ENCODE measurements at regions not wholly inside any gene's neighbourhood (a gene's known extent, or its start where the extent isn't known, plus 50 kb on each side); places are given as distances from the start of the nearest gene placed in this dataset.

- TF ChIP-seq CTCF (IDR thresholded peaks at IDR 0.05; ENCODE audit: borderline replicate concordance, extremely low read depth, low read length, poor library complexity, severe bottlenecking) (no peak), EZH2 (IDR thresholded peaks at IDR 0.05; ENCODE audit: borderline replicate concordance, low read depth, low read length, severe bottlenecking) (no peak)
- no peaks in the 10 kb centered on the region for H3K36me3 ChIP-seq (ENCODE audit: insufficient read depth, low read length)
- no peak overlapping the region for H3K4me3 ChIP-seq (ENCODE audit: low read depth in 1 of 2, low read length in 2 of 2)
- ATAC-seq (ENCODE audit: insufficient read depth, low read depth) (no peak), DNase-seq (no peak)
- no peaks in the 10 kb centered on the region for H3K79me2 ChIP-seq (ENCODE audit: insufficient read depth, low read length)
- H3K27me3 ChIP-seq (ENCODE audit: insufficient read depth, low read length, poor library complexity), result no peaks in the 10 kb centered on the region
- no peaks in the 10 kb centered on the region for H4K20me1 ChIP-seq (ENCODE audit: insufficient read depth, low read length)
- no peak overlapping the region for H3K9ac ChIP-seq (ENCODE audit: low read depth, low read length)
- no peaks in the 10 kb centered on the region for H3K9me3 ChIP-seq (ENCODE audit: insufficient read depth, low read length, severe bottlenecking)
- no peak overlapping the region for H3K27ac ChIP-seq (ENCODE audit: low read length)
- no peak overlapping the region for H2AFZ ChIP-seq (ENCODE audit: low read depth, low read length)
- no peaks in the 10 kb centered on the region for H3K4me1 ChIP-seq (ENCODE audit: insufficient read depth, low read length)
- no peak overlapping the region for H3K4me2 ChIP-seq (ENCODE audit: insufficient read depth, low read length)
Measured at GRCh38 chr15:81619002-81619401, 245.0 kb upstream of the TMC3 start.

- Histone ChIP-seq H3K9me3 (ENCODE audit: insufficient read depth, low read length, severe bottlenecking) (no peaks in the 10 kb centered on the region), H3K36me3 (ENCODE audit: insufficient read depth, low read length) (no peaks in the 10 kb centered on the region), H2AFZ (ENCODE audit: low read depth, low read length) (no peak overlapping the region), H3K9ac (ENCODE audit: low read depth, low read length) (no peak overlapping the region), H3K27ac (ENCODE audit: low read length) (no peak overlapping the region), H3K79me2 (ENCODE audit: insufficient read depth, low read length) (no peaks in the 10 kb centered on the region), H4K20me1 (ENCODE audit: insufficient read depth, low read length) (no peaks in the 10 kb centered on the region), H3K27me3 (ENCODE audit: insufficient read depth, low read length, poor library complexity) (no peaks in the 10 kb centered on the region), H3K4me3 (ENCODE audit: low read depth in 1 of 2, low read length in 2 of 2) (no peak overlapping the region), H3K4me1 (ENCODE audit: insufficient read depth, low read length) (no peaks in the 10 kb centered on the region), H3K4me2 (ENCODE audit: insufficient read depth, low read length) (no peak overlapping the region)
- TF ChIP-seq EZH2 (IDR thresholded peaks at IDR 0.05; ENCODE audit: borderline replicate concordance, low read depth, low read length, severe bottlenecking) (no peak), CTCF (IDR thresholded peaks at IDR 0.05; ENCODE audit: borderline replicate concordance, extremely low read depth, low read length, poor library complexity, severe bottlenecking) (no peak)
- DNase-seq (no peak), ATAC-seq (ENCODE audit: insufficient read depth, low read depth) (no peak)
Measured at GRCh38 chr15:81612631-81613030, 238.6 kb upstream of the TMC3 start.

- DNase-seq (no peak), ATAC-seq (ENCODE audit: insufficient read depth, low read depth) (no peak)
- Histone ChIP-seq H3K9ac (ENCODE audit: low read depth, low read length) (no peak overlapping the region), H2AFZ (ENCODE audit: low read depth, low read length) (no peak overlapping the region), H3K4me1 (ENCODE audit: insufficient read depth, low read length) (no peaks in the 10 kb centered on the region), H3K27me3 (ENCODE audit: insufficient read depth, low read length, poor library complexity) (no peaks in the 10 kb centered on the region), H3K4me3 (ENCODE audit: low read depth in 1 of 2, low read length in 2 of 2) (no peak overlapping the region), H3K36me3 (ENCODE audit: insufficient read depth, low read length) (no peaks in the 10 kb centered on the region), H3K4me2 (ENCODE audit: insufficient read depth, low read length) (no peak overlapping the region), H3K79me2 (ENCODE audit: insufficient read depth, low read length) (no peaks in the 10 kb centered on the region), H3K27ac (ENCODE audit: low read length) (no peak overlapping the region), H3K9me3 (ENCODE audit: insufficient read depth, low read length, severe bottlenecking) (no peaks in the 10 kb centered on the region), H4K20me1 (ENCODE audit: insufficient read depth, low read length) (no peaks in the 10 kb centered on the region)
- TF ChIP-seq CTCF (IDR thresholded peaks at IDR 0.05; ENCODE audit: borderline replicate concordance, extremely low read depth, low read length, poor library complexity, severe bottlenecking) (no peak), EZH2 (IDR thresholded peaks at IDR 0.05; ENCODE audit: borderline replicate concordance, low read depth, low read length, severe bottlenecking) (no peak)
Measured at GRCh38 chr15:81611679-81612078, 237.7 kb upstream of the TMC3 start.

- H3K36me3 ChIP-seq (ENCODE audit: insufficient read depth, low read length), result no peaks in the 10 kb centered on the region
- no peak overlapping the region for H3K9ac ChIP-seq (ENCODE audit: low read depth, low read length)
- H3K27me3 ChIP-seq (ENCODE audit: insufficient read depth, low read length, poor library complexity), result no peaks in the 10 kb centered on the region
- H3K4me3 ChIP-seq (ENCODE audit: low read depth in 1 of 2, low read length in 2 of 2), result no peak overlapping the region
- no peaks in the 10 kb centered on the region for H3K4me1 ChIP-seq (ENCODE audit: insufficient read depth, low read length)
- H3K79me2 ChIP-seq (ENCODE audit: insufficient read depth, low read length), result no peaks in the 10 kb centered on the region
- no peaks in the 10 kb centered on the region for H3K9me3 ChIP-seq (ENCODE audit: insufficient read depth, low read length, severe bottlenecking)
- H4K20me1 ChIP-seq (ENCODE audit: insufficient read depth, low read length), result no peaks in the 10 kb centered on the region
- no peak overlapping the region for H3K27ac ChIP-seq (ENCODE audit: low read length)
- no peak overlapping the region for H3K4me2 ChIP-seq (ENCODE audit: insufficient read depth, low read length)
- DNase-seq (no peak), ATAC-seq (ENCODE audit: insufficient read depth, low read depth) (no peak)
- H2AFZ ChIP-seq (ENCODE audit: low read depth, low read length), result no peak overlapping the region
- TF ChIP-seq CTCF (IDR thresholded peaks at IDR 0.05; ENCODE audit: borderline replicate concordance, extremely low read depth, low read length, poor library complexity, severe bottlenecking) (no peak), EZH2 (IDR thresholded peaks at IDR 0.05; ENCODE audit: borderline replicate concordance, low read depth, low read length, severe bottlenecking) (no peak)
Measured at GRCh38 chr15:81608309-81608829, 234.4 kb upstream of the TMC3 start.

Data from DND-41 (cell line).